ENCODE measurements at regions not wholly inside any gene's neighbourhood (a gene's known extent, or its start where the extent isn't known, plus 50 kb on each side); places are given as distances from the start of the nearest gene placed in this dataset.

DNA sequence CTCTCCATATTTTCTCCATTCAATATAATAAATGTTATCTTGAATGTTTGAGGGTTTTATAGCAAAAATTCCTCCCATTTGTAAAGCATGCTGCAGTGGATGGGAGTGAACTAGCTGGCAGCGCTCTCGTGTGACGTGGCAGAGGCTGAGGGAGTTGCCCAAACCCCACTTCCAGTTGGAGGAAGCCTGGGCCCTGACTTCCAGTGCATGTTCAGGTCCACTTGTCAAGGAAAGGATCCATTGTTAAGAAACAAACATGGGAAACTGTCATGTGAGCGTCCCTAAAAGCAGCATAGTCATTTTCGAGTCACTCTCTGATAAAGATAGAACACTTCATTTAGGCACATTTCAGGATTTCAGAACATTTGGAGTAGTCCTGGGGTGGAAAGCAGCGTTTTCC is 116.6 kb downstream of the SLC25A47 start:
- H3K9me3 ChIP-seq, result no peaks in the 10 kb centered on the region
- peak overlapping the region; percentile 79 to 83 for H3K27ac ChIP-seq
- TF ChIP-seq CTCF (IDR thresholded peaks at IDR 0.05), result no peak
- TF ChIP-seq POLR2A (IDR thresholded peaks at IDR 0.05), result no peak
- no peak overlapping the region for H3K4me3 ChIP-seq
- intact Hi-C loops (cut with DNase I; ENCODE audit: low total_unique reads), result loop anchor here (10.0 kb wide), 1 partner anchor 215 kb away; no protein-coding TSS in a partner anchor
- H3K36me3 ChIP-seq, result no peaks in the 10 kb centered on the region
- DNase-seq, result peak; percentile 67 to 76
- no peaks in the 10 kb centered on the region for H3K27me3 ChIP-seq
- peaks cover 8 to 17% of the 10 kb centered on the region in 2 donors for H3K4me1 ChIP-seq

- TF ChIP-seq CTCF (IDR thresholded peaks at IDR 0.05), result peak; percentile 68 to 84 (median 75)
- no peak for TF ChIP-seq POLR2A (IDR thresholded peaks at IDR 0.05)
- Histone ChIP-seq H3K4me1 (peaks cover 8 to 17% of the 10 kb centered on the region in 2 donors), H3K9me3 (no peaks in the 10 kb centered on the region), H3K27ac (peak overlapping the region; percentile 79 to 83), H3K27me3 (no peaks in the 10 kb centered on the region), H3K4me3 (no peak overlapping the region), H3K36me3 (no peaks in the 10 kb centered on the region)
- DNase-seq, result peak; percentile 79 to 84
- intact Hi-C loops (cut with DNase I; ENCODE audit: low total_unique reads), result loop anchor here (10.0 kb wide), 1 partner anchor 215 kb away; no protein-coding TSS in a partner anchor
These were observed 117.1 kb downstream of the SLC25A47 start for GRCh38 chr14:100440207-100440631.

GRCh38 chr14:100440758-100441203 is 117.6 kb downstream of the SLC25A47 start:
- H3K4me3 ChIP-seq, result no peak overlapping the region
- H3K27ac ChIP-seq, result peak overlapping the region; percentile 79 to 83
- no peaks in the 10 kb centered on the region for H3K36me3 ChIP-seq
- no peaks in the 10 kb centered on the region for H3K9me3 ChIP-seq
- no peaks in the 10 kb centered on the region for H3K27me3 ChIP-seq
- intact Hi-C loops (cut with DNase I; ENCODE audit: low total_unique reads), result loop anchor here (10.0 kb wide), 1 partner anchor 214 kb away; no protein-coding TSS in a partner anchor
- TF ChIP-seq CTCF (IDR thresholded peaks at IDR 0.05) (no peak), POLR2A (IDR thresholded peaks at IDR 0.05) (no peak)
- DNase-seq, result no peak
- peaks cover 8 to 17% of the 10 kb centered on the region in 2 donors for H3K4me1 ChIP-seq

- DNase-seq, result no peak
- no peak for TF ChIP-seq CTCF (IDR thresholded peaks at IDR 0.05)
- no peak for TF ChIP-seq POLR2A (IDR thresholded peaks at IDR 0.05)
- Histone ChIP-seq H3K9me3 (no peaks in the 10 kb centered on the region), H3K27me3 (no peaks in the 10 kb centered on the region), H3K4me1 (peaks cover 8 to 17% of the 10 kb centered on the region in 2 donors), H3K27ac (peak overlapping the region; percentile 79 to 83), H3K36me3 (no peaks in the 10 kb centered on the region), H3K4me3 (no peak overlapping the region)
- intact Hi-C loops (cut with DNase I; ENCODE audit: low total_unique reads), result loop anchor here (10.0 kb wide), 1 partner anchor 213 kb away; no protein-coding TSS in a partner anchor
These were observed 118.3 kb downstream of the SLC25A47 start for GRCh38 chr14:100441271-100441947.

DNA sequence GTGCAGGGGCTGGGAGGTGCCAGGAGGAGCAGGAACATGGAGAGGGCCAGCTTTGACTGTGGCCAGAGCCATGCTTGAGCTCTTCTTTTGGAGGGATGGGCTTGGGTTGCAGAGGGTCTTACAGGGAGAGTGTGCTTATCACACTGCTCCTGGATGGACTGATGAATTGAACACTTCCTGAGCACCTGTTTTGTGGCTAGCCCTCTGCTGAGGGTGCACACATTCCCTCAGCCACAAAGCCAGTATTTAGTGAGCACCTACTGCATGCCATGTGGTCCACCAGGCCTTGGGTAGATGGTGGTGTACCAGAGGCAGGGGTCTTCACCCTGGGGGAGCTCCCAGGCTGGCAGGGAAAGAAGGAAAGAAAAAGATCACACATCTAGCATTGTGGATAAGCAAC is 118.9 kb downstream of the SLC25A47 start:
- no peak for DNase-seq
- no peak overlapping the region for H3K4me3 ChIP-seq
- no peaks in the 10 kb centered on the region for H3K9me3 ChIP-seq
- no peak overlapping the region for H3K27ac ChIP-seq
- peaks cover 8 to 17% of the 10 kb centered on the region in 2 donors for H3K4me1 ChIP-seq
- TF ChIP-seq POLR2A (IDR thresholded peaks at IDR 0.05), result no peak
- TF ChIP-seq CTCF (IDR thresholded peaks at IDR 0.05), result no peak
- H3K27me3 ChIP-seq, result no peaks in the 10 kb centered on the region
- H3K36me3 ChIP-seq, result no peaks in the 10 kb centered on the region
- intact Hi-C loops (cut with DNase I; ENCODE audit: low total_unique reads), result loop anchor here (10.0 kb wide), 1 partner anchor 213 kb away; no protein-coding TSS in a partner anchor

Data from uterus (tissue), 3 donors.